DND-41 (cell line): ENCODE measurements at regions not wholly inside any gene's neighbourhood (a gene's known extent, or its start where the extent isn't known, plus 50 kb on each side); places are given as distances from the start of the nearest gene placed in this dataset.

Experiments
- ATAC-seq: fragments of 200-7000 bp; cut with Tn5 transposase; 3 replicates; pipeline ENCODE4 v1.9.1; 2021; ENCODE audit warnings: low read depth; ENCODE audit not compliant: insufficient read depth
- DNase-seq: peaks from one replicate; pipeline ENCODE4 v3.0.0-alpha.2; 2020
- H2AFZ ChIP-seq: 2 replicates; pipeline ENCODE4 v1.6.0; 2012; ENCODE audit warnings: low read depth, low read length
- H3K27ac ChIP-seq: 2 replicates; pipeline ENCODE4 v1.5.1; 2012; ENCODE audit warnings: low read length, inconsistent platforms
- H3K27me3 ChIP-seq: fragments of 200-600 bp; sonication (generic); 2 replicates; pipeline ENCODE4 v1.6.0; 2012; ENCODE audit warnings: low read length, mild to moderate bottlenecking, inconsistent platforms; ENCODE audit not compliant: insufficient read depth, poor library complexity
- H3K36me3 ChIP-seq: 2 replicates; pipeline ENCODE4 v1.5.1; 2012; ENCODE audit warnings: low read length, inconsistent platforms; ENCODE audit not compliant: insufficient read depth
- H3K4me1 ChIP-seq: 2 replicates; pipeline ENCODE4 v1.5.1; 2012; ENCODE audit warnings: mild to moderate bottlenecking, low read length; ENCODE audit not compliant: insufficient read depth
- H3K4me2 ChIP-seq: 2 replicates; pipeline ENCODE4 v1.6.0; 2012; ENCODE audit warnings: mild to moderate bottlenecking, moderate library complexity, low read length, inconsistent platforms; ENCODE audit not compliant: insufficient read depth
- H3K4me3 ChIP-seq, 2 experiments: fragments of 200-600 bp in 1 of 2; shearing (Covaris generic) in 1 of 2; 2 replicates each; pipeline ENCODE4 v1.5.1; 2012 to 2016; ENCODE audit warnings: inconsistent platforms in 2 of 2, low read length in 2 of 2, mild to moderate bottlenecking in 2 of 2, low read depth in 1 of 2, moderate library complexity in 1 of 2
- H3K79me2 ChIP-seq: 2 replicates; pipeline ENCODE4 v1.6.0; 2012; ENCODE audit warnings: low read length, inconsistent platforms; ENCODE audit not compliant: insufficient read depth
- H3K9ac ChIP-seq: 2 replicates; pipeline ENCODE4 v1.6.0; 2012; ENCODE audit warnings: low read depth, mild to moderate bottlenecking, inconsistent platforms, low read length, moderate library complexity
- H3K9me3 ChIP-seq: 2 replicates; pipeline ENCODE4 v1.5.1; 2012; ENCODE audit warnings: low read length, moderate library complexity, mild to moderate bottlenecking, inconsistent platforms; ENCODE audit not compliant: insufficient read depth, severe bottlenecking
- H4K20me1 ChIP-seq: 2 replicates; pipeline ENCODE4 v1.6.0; 2012; ENCODE audit warnings: low read length; ENCODE audit not compliant: insufficient read depth
- EZH2 ChIP-seq: IDR thresholded peaks from 3 replicates; pipeline ENCODE4 v1.6.1; 2012; ENCODE audit warnings: borderline replicate concordance, low read depth, mild to moderate bottlenecking, moderate library complexity, low read length, inconsistent platforms; ENCODE audit not compliant: severe bottlenecking
- TF ChIP-seq, protein P1 (sequence below): IDR thresholded peaks from 2 replicates; pipeline ENCODE4 v1.5.1; 2012; ENCODE audit warnings: borderline replicate concordance, low read length, moderate library complexity, mild to moderate bottlenecking; ENCODE audit not compliant: poor library complexity, severe bottlenecking; ENCODE audit errors: extremely low read depth

DNA sequence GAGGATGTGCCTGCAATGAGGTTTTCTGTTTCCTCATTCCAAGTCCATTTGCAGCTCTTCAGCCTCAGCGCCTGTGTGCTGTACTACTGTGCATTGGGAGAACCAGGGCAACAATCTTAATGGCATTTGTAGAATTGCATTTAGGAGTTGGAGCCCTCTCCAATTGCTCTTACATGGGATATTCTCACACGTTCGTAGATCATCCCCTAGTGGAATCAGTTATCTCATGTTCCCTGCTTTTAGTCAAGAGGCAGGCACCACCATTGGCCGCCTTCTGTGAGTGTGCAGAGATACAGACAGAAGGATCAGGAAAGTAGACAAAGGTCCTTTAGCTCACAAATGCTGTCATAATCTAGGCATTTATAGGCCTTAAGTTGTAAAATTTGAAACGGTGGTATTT, 84.2 kb upstream of the RGS17 start:
- DNase-seq (no peak), ATAC-seq (no peak)

DNA sequence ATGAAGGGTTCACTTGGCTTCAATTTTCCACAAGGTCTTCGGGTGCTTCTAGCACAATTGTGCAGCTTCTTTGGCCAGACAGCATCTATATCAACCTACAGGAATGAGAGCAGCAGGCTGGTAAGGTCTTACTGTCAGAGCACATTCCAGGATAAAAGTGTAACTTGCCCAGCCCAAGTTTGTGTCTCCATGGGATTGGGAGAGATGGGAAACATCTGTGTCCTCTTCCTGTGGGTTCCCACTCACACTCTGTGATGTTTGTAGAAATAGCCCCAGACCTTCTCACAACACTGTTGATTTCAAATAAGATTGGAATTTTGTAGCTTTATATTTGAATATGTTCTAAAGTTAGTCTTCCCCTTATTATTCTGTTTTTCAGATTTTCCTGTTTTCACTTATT, 83.4 kb upstream of the RGS17 start:
- TF ChIP-seq, protein P1, sequence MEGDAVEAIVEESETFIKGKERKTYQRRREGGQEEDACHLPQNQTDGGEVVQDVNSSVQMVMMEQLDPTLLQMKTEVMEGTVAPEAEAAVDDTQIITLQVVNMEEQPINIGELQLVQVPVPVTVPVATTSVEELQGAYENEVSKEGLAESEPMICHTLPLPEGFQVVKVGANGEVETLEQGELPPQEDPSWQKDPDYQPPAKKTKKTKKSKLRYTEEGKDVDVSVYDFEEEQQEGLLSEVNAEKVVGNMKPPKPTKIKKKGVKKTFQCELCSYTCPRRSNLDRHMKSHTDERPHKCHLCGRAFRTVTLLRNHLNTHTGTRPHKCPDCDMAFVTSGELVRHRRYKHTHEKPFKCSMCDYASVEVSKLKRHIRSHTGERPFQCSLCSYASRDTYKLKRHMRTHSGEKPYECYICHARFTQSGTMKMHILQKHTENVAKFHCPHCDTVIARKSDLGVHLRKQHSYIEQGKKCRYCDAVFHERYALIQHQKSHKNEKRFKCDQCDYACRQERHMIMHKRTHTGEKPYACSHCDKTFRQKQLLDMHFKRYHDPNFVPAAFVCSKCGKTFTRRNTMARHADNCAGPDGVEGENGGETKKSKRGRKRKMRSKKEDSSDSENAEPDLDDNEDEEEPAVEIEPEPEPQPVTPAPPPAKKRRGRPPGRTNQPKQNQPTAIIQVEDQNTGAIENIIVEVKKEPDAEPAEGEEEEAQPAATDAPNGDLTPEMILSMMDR: no peak
- TF ChIP-seq EZH2: no peak

More for the DNA sequence above, 84.2 kb upstream of the RGS17 start:
- H3K4me1 ChIP-seq: peaks cover 26% of the 10 kb centered on the region
- H3K9me3 ChIP-seq: no peaks in the 10 kb centered on the region
- H4K20me1 ChIP-seq: no peaks in the 10 kb centered on the region
- no peak overlapping the region for H3K4me3 ChIP-seq
- no peak overlapping the region for H3K4me2 ChIP-seq
- H3K9ac ChIP-seq: no peak overlapping the region
- H3K79me2 ChIP-seq: no peaks in the 10 kb centered on the region
- no peak overlapping the region for H3K27ac ChIP-seq
- TF ChIP-seq, protein P1: no peak
- TF ChIP-seq EZH2: no peak
- H2AFZ ChIP-seq: no peak overlapping the region
- H3K36me3 ChIP-seq: no peaks in the 10 kb centered on the region
- no peaks in the 10 kb centered on the region for H3K27me3 ChIP-seq

DNA sequence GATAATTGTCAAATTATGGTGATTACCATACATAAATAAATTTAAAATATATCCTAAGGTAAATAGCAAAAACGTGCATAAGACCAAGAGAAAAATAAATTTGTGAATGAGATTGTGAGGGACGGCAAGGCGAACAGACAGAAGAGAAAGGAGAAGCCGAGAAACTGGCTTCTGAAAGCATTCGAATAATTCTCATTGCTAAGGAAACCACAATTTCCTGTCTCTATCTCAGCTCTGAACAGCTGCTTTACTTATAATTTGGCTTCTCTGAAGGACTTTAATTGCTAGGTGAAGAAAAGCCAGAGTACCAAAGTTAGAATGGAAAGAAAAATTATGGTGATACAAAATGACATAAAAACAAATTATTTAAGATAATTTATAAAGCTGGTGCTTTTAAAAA, 79.0 kb upstream of the RGS17 start:
- H3K4me2 ChIP-seq: peak overlapping the region; percentile 64
- H3K27me3 ChIP-seq: no peaks in the 10 kb centered on the region
- TF ChIP-seq, protein P1: no peak
- no peak for TF ChIP-seq EZH2
- H3K79me2 ChIP-seq: no peaks in the 10 kb centered on the region
- no peaks in the 10 kb centered on the region for H4K20me1 ChIP-seq
- H3K4me1 ChIP-seq: peaks cover 50% of the 10 kb centered on the region
- peak; percentile 47 for DNase-seq
- H3K4me3 ChIP-seq: peak overlapping the region in 1 of 2 experiments; percentile 41; a peak in 2 of 4 replicates
- H3K36me3 ChIP-seq: no peaks in the 10 kb centered on the region
- H3K9ac ChIP-seq: peak overlapping the region; percentile 39
- H2AFZ ChIP-seq: 0 out of 2 replicates have a peak overlapping the region, but pooled peaks have one; percentile 48
- peak overlapping the region; percentile 93 for H3K27ac ChIP-seq
- ATAC-seq: peak; percentile 92
- H3K9me3 ChIP-seq: peaks cover 9% of the 10 kb centered on the region

More for the DNA sequence above, 83.4 kb upstream of the RGS17 start:
- no peaks in the 10 kb centered on the region for H3K79me2 ChIP-seq
- no peaks in the 10 kb centered on the region for H3K36me3 ChIP-seq
- no peak overlapping the region for H3K9ac ChIP-seq
- DNase-seq (no peak), ATAC-seq (no peak)
- no peak overlapping the region for H2AFZ ChIP-seq
- H3K4me2 ChIP-seq: no peak overlapping the region
- H3K4me3 ChIP-seq: no peak overlapping the region
- no peak overlapping the region for H3K27ac ChIP-seq
- no peaks in the 10 kb centered on the region for H4K20me1 ChIP-seq
- peaks cover 34% of the 10 kb centered on the region for H3K4me1 ChIP-seq
- no peaks in the 10 kb centered on the region for H3K27me3 ChIP-seq
- peaks cover under 1% of the 10 kb centered on the region for H3K9me3 ChIP-seq
